ENCODE measurements at regions not wholly inside any gene's neighbourhood (a gene's known extent, or its start where the extent isn't known, plus 50 kb on each side); places are given as distances from the start of the nearest gene placed in this dataset.

- ChIA-PET POLR2A (no interaction called here), CTCF (no interaction called here)
- Histone ChIP-seq H3K9me3 (ENCODE audit: control extremely low read depth in 1 of 3, control insufficient read depth in 2 of 3, insufficient read depth in 1 of 3, low read length in 2 of 3) (no peaks in the 10 kb centered on the region), H3K4me3 (ENCODE audit: control extremely low read depth in 1 of 5, extremely low read depth in 1 of 5, insufficient read depth in 1 of 5, low read depth in 2 of 5, low read length in 4 of 5) (no peak overlapping the region), H2AFZ (ENCODE audit: insufficient read depth, low read depth, low read length, poor library complexity, severe bottlenecking) (no peak overlapping the region), H3K27ac (ENCODE audit: low read length in 2 of 2) (no peak overlapping the region), H3K27me3 (replicated peaks in 1 of 4; ENCODE audit: control extremely low read depth in 1 of 4, control insufficient read depth in 3 of 4, insufficient read depth in 4 of 4, low read length in 3 of 4) (no peaks in the 10 kb centered on the region), H3K36me3 (replicated peaks in 1 of 2; ENCODE audit: control extremely low read depth in 1 of 2, control insufficient read depth in 1 of 2, extremely low read depth in 1 of 2, insufficient read depth in 2 of 2, low read length in 1 of 2) (no peaks in the 10 kb centered on the region), H3K4me1 (ENCODE audit: control insufficient read depth in 2 of 2, insufficient read depth in 2 of 2, low read length in 2 of 2) (no peaks in the 10 kb centered on the region), H4K20me1 (ENCODE audit: control insufficient read depth, insufficient read depth, low read length, poor library complexity, severe bottlenecking) (no peaks in the 10 kb centered on the region), H3K4me2 (replicated peaks; ENCODE audit: low read depth, low read length, poor library complexity, severe bottlenecking) (no peak overlapping the region), H3K79me2 (ENCODE audit: control insufficient read depth, insufficient read depth, low read length) (no peaks in the 10 kb centered on the region), H3K9ac (ENCODE audit: low read length) (no peak overlapping the region)
- no peaks in the 10 kb centered on the region for H3K9me3 Mint-ChIP-seq (ENCODE audit: insufficient read depth)
- no CpG with 5 or more reads among the region's 2 CpGs for WGBS (ENCODE audit: insufficient coverage)
- intact Hi-C loops (cut with micrococcal nuclease) = no loop called here
- no peaks in the 10 kb centered on the region for H3K27me3 Mint-ChIP-seq
- TF ChIP-seq CTCF (IDR thresholded peaks at IDR 0.05) = no peak
- TF ChIP-seq EZH2 (IDR thresholded peaks at IDR 0.05; ENCODE audit: borderline replicate concordance, insufficient read depth, low read depth, low read length, poor library complexity, severe bottlenecking) = no peak
- ATAC-seq (ENCODE audit: low read depth) (no peak), DNase-seq (no peak)
- H3K4me1 Mint-ChIP-seq = no peaks in the 10 kb centered on the region
- H3K4me3 Mint-ChIP-seq = no peak overlapping the region
- H3K27ac Mint-ChIP-seq = no peak overlapping the region
Observed at GRCh38 chr4:124234771-124235170, 477.8 kb downstream of the ANKRD50 start.

GRCh38 chr4:124243671-124244366 is 468.7 kb downstream of the ANKRD50 start:
- Histone ChIP-seq H3K4me1 (ENCODE audit: control insufficient read depth in 2 of 2, insufficient read depth in 2 of 2, low read length in 2 of 2) (no peaks in the 10 kb centered on the region), H3K36me3 (replicated peaks in 1 of 2; ENCODE audit: control extremely low read depth in 1 of 2, control insufficient read depth in 1 of 2, extremely low read depth in 1 of 2, insufficient read depth in 2 of 2, low read length in 1 of 2) (no peaks in the 10 kb centered on the region), H2AFZ (ENCODE audit: insufficient read depth, low read depth, low read length, poor library complexity, severe bottlenecking) (no peak overlapping the region), H3K27ac (ENCODE audit: low read length in 2 of 2) (no peak overlapping the region), H4K20me1 (ENCODE audit: control insufficient read depth, insufficient read depth, low read length, poor library complexity, severe bottlenecking) (no peaks in the 10 kb centered on the region), H3K27me3 (replicated peaks in 1 of 4; ENCODE audit: control extremely low read depth in 1 of 4, control insufficient read depth in 3 of 4, insufficient read depth in 4 of 4, low read length in 3 of 4) (no peaks in the 10 kb centered on the region), H3K9ac (ENCODE audit: low read length) (no peak overlapping the region), H3K9me3 (ENCODE audit: control extremely low read depth in 1 of 3, control insufficient read depth in 2 of 3, insufficient read depth in 1 of 3, low read length in 2 of 3) (no peaks in the 10 kb centered on the region), H3K4me3 (ENCODE audit: control extremely low read depth in 1 of 5, extremely low read depth in 1 of 5, insufficient read depth in 1 of 5, low read depth in 2 of 5, low read length in 4 of 5) (no peak overlapping the region), H3K4me2 (replicated peaks; ENCODE audit: low read depth, low read length, poor library complexity, severe bottlenecking) (no peak overlapping the region), H3K79me2 (ENCODE audit: control insufficient read depth, insufficient read depth, low read length) (no peaks in the 10 kb centered on the region)
- TF ChIP-seq EZH2 (IDR thresholded peaks at IDR 0.05; ENCODE audit: borderline replicate concordance, insufficient read depth, low read depth, low read length, poor library complexity, severe bottlenecking) (no peak), CTCF (IDR thresholded peaks at IDR 0.05) (no peak)
- no peak for DNase-seq
- CTCF ChIA-PET = no interaction called here
- 57% methylated on average over 3 of the region's 3 CpGs for WGBS (ENCODE audit: insufficient coverage)
- intact Hi-C loops (cut with micrococcal nuclease) = no loop called here
- Mint-ChIP-seq H3K27ac (no peak overlapping the region), H3K4me3 (no peak overlapping the region), H3K4me1 (no peaks in the 10 kb centered on the region), H3K9me3 (ENCODE audit: insufficient read depth) (no peaks in the 10 kb centered on the region), H3K27me3 (no peaks in the 10 kb centered on the region)
- no peak for ATAC-seq (ENCODE audit: low read depth)
- POLR2A ChIA-PET = no interaction called here

Measured in B cell (primary cell).